ENCODE measurements at regions not wholly inside any gene's neighbourhood (a gene's known extent, or its start where the extent isn't known, plus 50 kb on each side); places are given as distances from the start of the nearest gene placed in this dataset.

- H3F3A ChIP-seq (ENCODE audit: insufficient read depth): no peaks in the 10 kb centered on the region
- no peaks in the 10 kb centered on the region for H3K36me3 ChIP-seq (ENCODE audit: low read length)
- H3K9me2 ChIP-seq (replicated peaks; ENCODE audit: insufficient read depth, low read length): no peaks in the 10 kb centered on the region
- no peak overlapping the region for H3K9ac ChIP-seq (ENCODE audit: low read length)
- no peaks in the 10 kb centered on the region for H3K9me3 ChIP-seq (ENCODE audit: insufficient read depth, low read length)
- H3K27me3 ChIP-seq (ENCODE audit: low read length): no peaks in the 10 kb centered on the region
- H3K4me3 ChIP-seq (ENCODE audit: insufficient read depth, low read length, poor library complexity, severe bottlenecking): no peak overlapping the region
- no peak overlapping the region for H3K4me2 ChIP-seq (ENCODE audit: low read depth, low read length, poor library complexity, severe bottlenecking)
- H4K20me1 ChIP-seq (ENCODE audit: low read depth, low read length): no peaks in the 10 kb centered on the region
- H3K27ac ChIP-seq (ENCODE audit: low read depth, low read length): no peak overlapping the region
- TF ChIP-seq, protein P1, sequence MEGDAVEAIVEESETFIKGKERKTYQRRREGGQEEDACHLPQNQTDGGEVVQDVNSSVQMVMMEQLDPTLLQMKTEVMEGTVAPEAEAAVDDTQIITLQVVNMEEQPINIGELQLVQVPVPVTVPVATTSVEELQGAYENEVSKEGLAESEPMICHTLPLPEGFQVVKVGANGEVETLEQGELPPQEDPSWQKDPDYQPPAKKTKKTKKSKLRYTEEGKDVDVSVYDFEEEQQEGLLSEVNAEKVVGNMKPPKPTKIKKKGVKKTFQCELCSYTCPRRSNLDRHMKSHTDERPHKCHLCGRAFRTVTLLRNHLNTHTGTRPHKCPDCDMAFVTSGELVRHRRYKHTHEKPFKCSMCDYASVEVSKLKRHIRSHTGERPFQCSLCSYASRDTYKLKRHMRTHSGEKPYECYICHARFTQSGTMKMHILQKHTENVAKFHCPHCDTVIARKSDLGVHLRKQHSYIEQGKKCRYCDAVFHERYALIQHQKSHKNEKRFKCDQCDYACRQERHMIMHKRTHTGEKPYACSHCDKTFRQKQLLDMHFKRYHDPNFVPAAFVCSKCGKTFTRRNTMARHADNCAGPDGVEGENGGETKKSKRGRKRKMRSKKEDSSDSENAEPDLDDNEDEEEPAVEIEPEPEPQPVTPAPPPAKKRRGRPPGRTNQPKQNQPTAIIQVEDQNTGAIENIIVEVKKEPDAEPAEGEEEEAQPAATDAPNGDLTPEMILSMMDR (IDR thresholded peaks at IDR 0.05; ENCODE audit: insufficient read depth, low read length, poor library complexity, severe bottlenecking): no peak
- TF ChIP-seq EZH2phosphoT487 (conservative IDR thresholded peaks at IDR 0.05; ENCODE audit: low read length): no peak
- H3K79me2 ChIP-seq (ENCODE audit: insufficient read depth, low read length): no peaks in the 10 kb centered on the region
- no peak overlapping the region for H2AFZ ChIP-seq (ENCODE audit: low read depth, low read length, severe bottlenecking)
These were observed 794.2 kb downstream of the DHX35 start for GRCh38 chr20:39756369-39756768.

DNA sequence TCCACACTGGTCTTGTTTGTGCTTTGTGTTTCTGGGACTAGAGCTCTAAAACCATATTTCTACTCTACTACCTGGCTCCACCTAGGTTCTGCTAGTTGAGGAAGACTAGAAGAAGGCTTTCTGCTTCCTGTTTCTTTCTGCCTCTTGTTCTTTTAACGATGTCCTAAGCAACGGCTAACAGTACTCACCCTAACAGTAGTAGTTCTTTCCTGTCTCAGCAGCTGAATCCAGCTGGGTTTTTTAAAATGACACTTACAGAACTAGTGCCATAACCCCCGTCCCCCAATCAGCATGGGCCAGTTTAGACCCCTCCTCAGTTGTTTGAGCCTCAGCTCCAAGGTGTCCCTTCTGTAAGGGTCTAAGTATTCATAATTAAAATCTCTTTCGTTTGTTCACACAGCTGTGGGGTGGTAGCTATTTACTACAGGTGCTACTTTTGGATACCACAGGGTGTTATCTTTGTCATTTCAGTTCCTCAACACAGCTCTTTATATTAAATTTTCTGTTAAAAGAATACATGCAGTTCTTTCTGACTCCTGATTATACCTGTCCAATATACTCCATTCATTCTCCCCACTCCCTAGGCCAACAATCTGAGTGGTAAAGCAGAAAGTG lies 790.2 kb downstream of the DHX35 start:
- TF ChIP-seq EZH2phosphoT487 (conservative IDR thresholded peaks at IDR 0.05; ENCODE audit: low read length): no peak
- TF ChIP-seq, protein P1 (IDR thresholded peaks at IDR 0.05; ENCODE audit: insufficient read depth, low read length, poor library complexity, severe bottlenecking): no peak
- H3K27me3 ChIP-seq (ENCODE audit: low read length): no peaks in the 10 kb centered on the region
- H3K9me2 ChIP-seq (replicated peaks; ENCODE audit: insufficient read depth, low read length): no peaks in the 10 kb centered on the region
- peak overlapping the region; percentile 34 for H2AFZ ChIP-seq (ENCODE audit: low read depth, low read length, severe bottlenecking)
- peaks cover 5% of the 10 kb centered on the region; the same call in 1 of the 2 replicates for H3K9me3 ChIP-seq (ENCODE audit: insufficient read depth, low read length)
- peak overlapping the region; percentile 86 for H3K27ac ChIP-seq (ENCODE audit: low read depth, low read length)
- H3K4me2 ChIP-seq (ENCODE audit: low read depth, low read length, poor library complexity, severe bottlenecking): peak overlapping the region; percentile 58
- H3F3A ChIP-seq (ENCODE audit: insufficient read depth): no peaks in the 10 kb centered on the region
- H4K20me1 ChIP-seq (ENCODE audit: low read depth, low read length): no peaks in the 10 kb centered on the region
- peak overlapping the region; percentile 7 for H3K4me3 ChIP-seq (ENCODE audit: insufficient read depth, low read length, poor library complexity, severe bottlenecking)
- H3K9ac ChIP-seq (ENCODE audit: low read length): peak overlapping the region; percentile 25
- H3K36me3 ChIP-seq (ENCODE audit: low read length): no peaks in the 10 kb centered on the region
- no peaks in the 10 kb centered on the region for H3K79me2 ChIP-seq (ENCODE audit: insufficient read depth, low read length)

- Histone ChIP-seq H3K27ac (ENCODE audit: low read depth, low read length) (peak overlapping the region; percentile 86), H3K9me3 (ENCODE audit: insufficient read depth, low read length) (peaks cover 5% of the 10 kb centered on the region; the same call in 1 of the 2 replicates), H3K4me3 (ENCODE audit: insufficient read depth, low read length, poor library complexity, severe bottlenecking) (no peak overlapping the region), H4K20me1 (ENCODE audit: low read depth, low read length) (no peaks in the 10 kb centered on the region), H3K9ac (ENCODE audit: low read length) (peak overlapping the region; percentile 25), H3K9me2 (replicated peaks; ENCODE audit: insufficient read depth, low read length) (no peaks in the 10 kb centered on the region), H3K36me3 (ENCODE audit: low read length) (no peaks in the 10 kb centered on the region), H3K4me2 (ENCODE audit: low read depth, low read length, poor library complexity, severe bottlenecking) (peak overlapping the region; percentile 58), H2AFZ (ENCODE audit: low read depth, low read length, severe bottlenecking) (peak overlapping the region; percentile 60), H3F3A (ENCODE audit: insufficient read depth) (no peaks in the 10 kb centered on the region), H3K79me2 (ENCODE audit: insufficient read depth, low read length) (no peaks in the 10 kb centered on the region), H3K27me3 (ENCODE audit: low read length) (no peaks in the 10 kb centered on the region)
- TF ChIP-seq, protein P1 (IDR thresholded peaks at IDR 0.05; ENCODE audit: insufficient read depth, low read length, poor library complexity, severe bottlenecking): no peak
- TF ChIP-seq EZH2phosphoT487 (conservative IDR thresholded peaks at IDR 0.05; ENCODE audit: low read length): no peak
These were observed 789.5 kb downstream of the DHX35 start for GRCh38 chr20:39751557-39752137.

Data from SU-DHL-6 (cell line).